ENCODE measurements at regions not wholly inside any gene's neighbourhood (a gene's known extent, or its start where the extent isn't known, plus 50 kb on each side); places are given as distances from the start of the nearest gene placed in this dataset.

GRCh38 chr22:44609400-44609988 lies 92.5 kb upstream of the PRR5 start:
- TF ChIP-seq CTCF (conservative IDR thresholded peaks at IDR 0.05; ENCODE audit: low read length): no peak
- DNase-seq (ENCODE audit: low read depth): no peak
- H3K4me3 ChIP-seq (ENCODE audit: low read length): no peak overlapping the region

GRCh38 chr22:44608597-44609399 lies 93.2 kb upstream of the PRR5 start:
- no peak for DNase-seq (ENCODE audit: low read depth)
- H3K4me3 ChIP-seq (ENCODE audit: low read length): no peak overlapping the region
- TF ChIP-seq CTCF (conservative IDR thresholded peaks at IDR 0.05; ENCODE audit: low read length): no peak

GRCh38 chr22:44606126-44606525 lies 95.9 kb upstream of the PRR5 start:
- TF ChIP-seq CTCF (conservative IDR thresholded peaks at IDR 0.05; ENCODE audit: low read length): no peak
- H3K4me3 ChIP-seq (ENCODE audit: low read length): no peak overlapping the region

GRCh38 chr22:44605486-44605885 lies 96.5 kb upstream of the PRR5 start:
- TF ChIP-seq CTCF (conservative IDR thresholded peaks at IDR 0.05; ENCODE audit: low read length): no peak
- H3K4me3 ChIP-seq (ENCODE audit: low read length): no peak overlapping the region
- no peak for DNase-seq (ENCODE audit: low read depth)

More at GRCh38 chr22:44606126-44606525, 95.9 kb upstream of the PRR5 start:
- DNase-seq (ENCODE audit: low read depth): no peak

GRCh38 chr22:44604991-44605390 lies 97.0 kb upstream of the PRR5 start:
- TF ChIP-seq CTCF (conservative IDR thresholded peaks at IDR 0.05; ENCODE audit: low read length): no peak
- DNase-seq (ENCODE audit: low read depth): no peak

GRCh38 chr22:44604455-44604854 lies 97.5 kb upstream of the PRR5 start:
- H3K4me3 ChIP-seq (ENCODE audit: low read length): no peak overlapping the region
- TF ChIP-seq CTCF (conservative IDR thresholded peaks at IDR 0.05; ENCODE audit: low read length): no peak
- no peak for DNase-seq (ENCODE audit: low read depth)

More at GRCh38 chr22:44604991-44605390, 97.0 kb upstream of the PRR5 start:
- H3K4me3 ChIP-seq (ENCODE audit: low read length): no peak overlapping the region

- H3K4me3 ChIP-seq (ENCODE audit: low read length): no peak overlapping the region
- no peak for DNase-seq (ENCODE audit: low read depth)
- no peak for TF ChIP-seq CTCF (conservative IDR thresholded peaks at IDR 0.05; ENCODE audit: low read length)
Observed at GRCh38 chr22:44603767-44604166, 98.2 kb upstream of the PRR5 start.

Measured in AG10803 (cell line).